ENCODE measurements at regions not wholly inside any gene's neighbourhood (a gene's known extent, or its start where the extent isn't known, plus 50 kb on each side); places are given as distances from the start of the nearest gene placed in this dataset.

DNA sequence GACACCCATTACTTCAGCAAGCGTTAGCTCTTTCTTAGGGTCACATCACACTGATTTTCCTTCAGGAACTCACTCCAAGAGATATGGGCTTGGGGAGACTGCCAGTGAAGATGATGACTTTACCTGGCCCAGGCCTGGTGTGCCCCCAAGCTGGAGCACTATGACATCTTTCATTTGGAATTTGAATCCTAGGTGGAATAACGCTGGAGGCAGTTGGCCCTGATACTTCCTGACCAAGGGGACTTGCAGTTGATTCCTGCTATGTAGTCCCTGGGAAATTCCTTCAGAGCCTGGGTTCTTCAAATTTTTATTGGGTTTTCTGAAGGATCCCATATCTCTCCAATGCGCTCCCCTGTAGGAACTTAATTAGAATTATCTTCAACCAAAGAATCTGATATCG, 114.9 kb upstream of the GUCA2B start:
- Histone ChIP-seq H3K4me1 (ENCODE audit: low read length) (no peaks in the 10 kb centered on the region), H3K4me3 (ENCODE audit: low read length) (no peak overlapping the region), H3K9me2 (replicated peaks; ENCODE audit: insufficient read depth, low read length) (no peaks in the 10 kb centered on the region), H4K20me1 (ENCODE audit: insufficient read depth, low read length) (no peaks in the 10 kb centered on the region), H3K4me2 (ENCODE audit: low read depth, low read length) (no peak overlapping the region), H3K9me3 (replicated peaks; ENCODE audit: insufficient read depth, low read length) (no peaks in the 10 kb centered on the region), H3K79me2 (ENCODE audit: low read length) (no peaks in the 10 kb centered on the region), H3K27me3 (replicated peaks; ENCODE audit: insufficient read depth, low read length) (peaks cover 13% of the 10 kb centered on the region), H2AFZ (ENCODE audit: low read length) (no peak overlapping the region), H3F3A (ENCODE audit: insufficient read depth, low read length) (no peaks in the 10 kb centered on the region), H3K9ac (ENCODE audit: low read length) (no peak overlapping the region), H3K27ac (ENCODE audit: low read length) (no peak overlapping the region), H3K36me3 (replicated peaks; ENCODE audit: insufficient read depth, low read length) (no peaks in the 10 kb centered on the region)
- DNase-seq: no peak
- TF ChIP-seq EZH2phosphoT487 (IDR thresholded peaks at IDR 0.05; ENCODE audit: low read length) (no peak), CTCF (IDR thresholded peaks at IDR 0.05; ENCODE audit: low read length) (no peak), EZH2 (optimal IDR thresholded peaks at IDR 0.05; ENCODE audit: low read depth, low read length) (no peak)

DNA sequence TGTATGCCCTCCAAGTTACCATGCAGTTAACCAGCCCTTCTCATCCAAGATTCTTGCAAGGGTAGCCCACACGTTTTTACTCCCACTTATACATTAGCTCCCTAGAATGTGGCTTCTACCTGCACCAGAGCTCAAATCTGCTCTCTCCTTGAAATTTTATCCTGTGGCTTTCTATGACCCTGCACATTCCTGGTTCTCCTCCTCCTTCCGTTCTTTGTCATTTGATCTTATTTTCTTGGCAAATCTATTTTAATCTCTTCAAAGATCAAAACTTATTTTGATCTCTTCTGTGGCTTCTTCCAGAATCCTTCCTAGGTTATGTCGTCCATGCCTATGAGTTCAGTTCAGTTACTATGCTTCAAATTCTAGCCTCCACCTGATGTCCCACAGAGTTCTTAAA, 115.6 kb upstream of the GUCA2B start:
- no peak overlapping the region for H3K27ac ChIP-seq (ENCODE audit: low read length)
- no peak overlapping the region for H3K9ac ChIP-seq (ENCODE audit: low read length)
- H3K4me3 ChIP-seq (ENCODE audit: low read length): no peak overlapping the region
- no peak for DNase-seq
- H3K9me2 ChIP-seq (replicated peaks; ENCODE audit: insufficient read depth, low read length): no peaks in the 10 kb centered on the region
- TF ChIP-seq EZH2phosphoT487 (IDR thresholded peaks at IDR 0.05; ENCODE audit: low read length) (no peak), EZH2 (optimal IDR thresholded peaks at IDR 0.05; ENCODE audit: low read depth, low read length) (no peak), CTCF (IDR thresholded peaks at IDR 0.05; ENCODE audit: low read length) (no peak)
- no peaks in the 10 kb centered on the region for H3K9me3 ChIP-seq (replicated peaks; ENCODE audit: insufficient read depth, low read length)
- no peaks in the 10 kb centered on the region for H3K4me1 ChIP-seq (ENCODE audit: low read length)
- H3K79me2 ChIP-seq (ENCODE audit: low read length): no peaks in the 10 kb centered on the region
- H4K20me1 ChIP-seq (ENCODE audit: insufficient read depth, low read length): no peaks in the 10 kb centered on the region
- H3K4me2 ChIP-seq (ENCODE audit: low read depth, low read length): no peak overlapping the region
- no peak overlapping the region for H2AFZ ChIP-seq (ENCODE audit: low read length)
- peaks cover 13% of the 10 kb centered on the region for H3K27me3 ChIP-seq (replicated peaks; ENCODE audit: insufficient read depth, low read length)
- no peaks in the 10 kb centered on the region for H3K36me3 ChIP-seq (replicated peaks; ENCODE audit: insufficient read depth, low read length)
- H3F3A ChIP-seq (ENCODE audit: insufficient read depth, low read length): no peaks in the 10 kb centered on the region

DNA sequence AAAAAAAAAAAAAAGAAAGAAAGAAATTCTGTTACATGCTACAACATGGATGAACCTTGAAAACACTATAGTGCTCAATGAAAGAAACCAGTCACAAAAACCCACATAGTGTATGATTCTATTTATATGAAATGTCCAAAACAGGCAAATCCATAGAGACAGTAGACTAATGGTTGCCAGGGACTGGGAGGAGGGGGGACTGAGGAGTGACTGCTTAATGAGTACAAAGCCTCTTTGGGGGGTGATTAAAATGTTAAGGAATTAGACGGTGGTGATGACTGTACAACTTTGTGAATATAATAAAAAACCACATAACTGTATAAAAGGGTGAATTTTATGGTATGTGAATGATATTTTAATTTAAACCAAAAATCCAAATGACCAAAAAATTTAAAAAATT, 116.0 kb upstream of the GUCA2B start:
- no peak overlapping the region for H3K4me3 ChIP-seq (ENCODE audit: low read length)
- H3K27me3 ChIP-seq (replicated peaks; ENCODE audit: insufficient read depth, low read length): peaks cover 13% of the 10 kb centered on the region
- H2AFZ ChIP-seq (ENCODE audit: low read length): no peak overlapping the region
- no peaks in the 10 kb centered on the region for H3K9me3 ChIP-seq (replicated peaks; ENCODE audit: insufficient read depth, low read length)
- H3F3A ChIP-seq (ENCODE audit: insufficient read depth, low read length): no peaks in the 10 kb centered on the region
- H3K27ac ChIP-seq (ENCODE audit: low read length): no peak overlapping the region
- no peaks in the 10 kb centered on the region for H3K36me3 ChIP-seq (replicated peaks; ENCODE audit: insufficient read depth, low read length)
- no peak for DNase-seq
- H3K4me1 ChIP-seq (ENCODE audit: low read length): no peaks in the 10 kb centered on the region
- no peak overlapping the region for H3K9ac ChIP-seq (ENCODE audit: low read length)
- no peak overlapping the region for H3K4me2 ChIP-seq (ENCODE audit: low read depth, low read length)
- H4K20me1 ChIP-seq (ENCODE audit: insufficient read depth, low read length): no peaks in the 10 kb centered on the region
- no peak for TF ChIP-seq CTCF (IDR thresholded peaks at IDR 0.05; ENCODE audit: low read length)
- no peak for TF ChIP-seq EZH2 (optimal IDR thresholded peaks at IDR 0.05; ENCODE audit: low read depth, low read length)
- TF ChIP-seq EZH2phosphoT487 (IDR thresholded peaks at IDR 0.05; ENCODE audit: low read length): no peak
- no peaks in the 10 kb centered on the region for H3K79me2 ChIP-seq (ENCODE audit: low read length)
- H3K9me2 ChIP-seq (replicated peaks; ENCODE audit: insufficient read depth, low read length): no peaks in the 10 kb centered on the region

All from MM.1S (cell line).